HepG2 (cell line): ENCODE measurements at regions not wholly inside any gene's neighbourhood (a gene's known extent, or its start where the extent isn't known, plus 50 kb on each side); places are given as distances from the start of the nearest gene placed in this dataset.

Experiments used
- CREM ChIP-seq, 2 experiments: sonication (generic) in 1 of 2; formaldehyde crosslinking in 1 of 2; IDR thresholded peaks; 2 replicates each; pipeline versions ENCODE4 v1.4.0 to v1.6.1; 2016 to 2020; ENCODE audit warnings: antibody characterized with exemption in 1 of 2, mild to moderate bottlenecking in 1 of 2, missing genetic modification reagents in 1 of 2
- E2F5 ChIP-seq: sonication (generic); formaldehyde crosslinking; conservative IDR thresholded peaks from 2 replicates; pipeline ENCODE4 v1.4.0; 2020; ENCODE audit warnings: missing genetic modification reagents
- FOXK2 ChIP-seq: fragments of 450-650 bp; IDR thresholded peaks from 2 replicates; pipeline ENCODE4 v1.6.1; 2016
- HNRNPH1 ChIP-seq: fragments of 200-400 bp; formaldehyde crosslinking; optimal IDR thresholded peaks from 2 replicates; pipeline ENCODE3; 2017; ENCODE audit warnings: mild to moderate bottlenecking, low read depth, low read length
- NFIC ChIP-seq: IDR thresholded peaks from 2 replicates; pipeline ENCODE4 v1.6.1; 2012; ENCODE audit warnings: mild to moderate bottlenecking, low read length, inconsistent platforms
- PHB2 ChIP-seq: fragments of 450-650 bp; IDR thresholded peaks from 2 replicates; pipeline ENCODE4 v1.6.1; 2018; ENCODE audit not compliant: partially characterized antibody
- PRPF4 ChIP-seq: fragments of 200-400 bp; formaldehyde crosslinking; IDR thresholded peaks from 2 replicates; pipeline ENCODE4 v1.6.1; 2016; ENCODE audit warnings: low read length, low read depth; ENCODE audit not compliant: poor library complexity, severe bottlenecking
- ZUFSP ChIP-seq: sonication (generic); formaldehyde crosslinking; IDR thresholded peaks from 2 replicates; pipeline ENCODE4 v1.9.0; 2021; ENCODE audit warnings: missing genetic modification reagents, mild to moderate bottlenecking, borderline replicate concordance
- TF ChIP-seq, protein P1 (sequence below), 2 experiments: IDR thresholded peaks; 2 replicates each; pipeline ENCODE4 v1.6.1; 2011 to 2012; ENCODE audit warnings: low read length in 2 of 2, borderline replicate concordance in 1 of 2, low read depth in 1 of 2, mild to moderate bottlenecking in 1 of 2, moderate library complexity in 1 of 2

DNA sequence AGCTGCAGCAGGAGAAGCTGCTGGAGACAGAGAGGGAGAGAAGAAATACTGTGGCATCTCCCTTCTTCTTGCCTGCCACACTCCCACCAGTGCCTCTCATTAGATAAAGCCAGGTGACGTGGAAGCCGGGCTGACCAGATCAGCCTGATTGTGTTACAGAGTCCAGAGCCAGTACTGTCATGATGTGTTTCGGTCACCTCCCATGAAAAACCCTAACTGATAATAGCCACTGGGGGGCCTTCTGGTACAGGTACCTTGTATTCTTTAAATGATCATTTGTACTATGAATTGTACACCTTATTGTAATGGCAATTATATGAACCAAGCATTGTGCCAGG, 125.8 kb upstream of the TMEM108 start:
- TF ChIP-seq ZUFSP (CRISPR knock-in tag) = no peak
- TF ChIP-seq NFIC = no peak
- TF ChIP-seq PHB2 = no peak
- no peak for TF ChIP-seq PRPF4
- no peak for TF ChIP-seq HNRNPH1
- TF ChIP-seq CREM (IDR thresholded peaks at IDR 0.05) = no peak
- no peak for TF ChIP-seq CREM (CRISPR knock-in tag; IDR thresholded peaks at IDR 0.05)
- TF ChIP-seq FOXK2 = no peak
- TF ChIP-seq E2F5 (CRISPR knock-in tag) = no peak
- TF ChIP-seq, protein P1, sequence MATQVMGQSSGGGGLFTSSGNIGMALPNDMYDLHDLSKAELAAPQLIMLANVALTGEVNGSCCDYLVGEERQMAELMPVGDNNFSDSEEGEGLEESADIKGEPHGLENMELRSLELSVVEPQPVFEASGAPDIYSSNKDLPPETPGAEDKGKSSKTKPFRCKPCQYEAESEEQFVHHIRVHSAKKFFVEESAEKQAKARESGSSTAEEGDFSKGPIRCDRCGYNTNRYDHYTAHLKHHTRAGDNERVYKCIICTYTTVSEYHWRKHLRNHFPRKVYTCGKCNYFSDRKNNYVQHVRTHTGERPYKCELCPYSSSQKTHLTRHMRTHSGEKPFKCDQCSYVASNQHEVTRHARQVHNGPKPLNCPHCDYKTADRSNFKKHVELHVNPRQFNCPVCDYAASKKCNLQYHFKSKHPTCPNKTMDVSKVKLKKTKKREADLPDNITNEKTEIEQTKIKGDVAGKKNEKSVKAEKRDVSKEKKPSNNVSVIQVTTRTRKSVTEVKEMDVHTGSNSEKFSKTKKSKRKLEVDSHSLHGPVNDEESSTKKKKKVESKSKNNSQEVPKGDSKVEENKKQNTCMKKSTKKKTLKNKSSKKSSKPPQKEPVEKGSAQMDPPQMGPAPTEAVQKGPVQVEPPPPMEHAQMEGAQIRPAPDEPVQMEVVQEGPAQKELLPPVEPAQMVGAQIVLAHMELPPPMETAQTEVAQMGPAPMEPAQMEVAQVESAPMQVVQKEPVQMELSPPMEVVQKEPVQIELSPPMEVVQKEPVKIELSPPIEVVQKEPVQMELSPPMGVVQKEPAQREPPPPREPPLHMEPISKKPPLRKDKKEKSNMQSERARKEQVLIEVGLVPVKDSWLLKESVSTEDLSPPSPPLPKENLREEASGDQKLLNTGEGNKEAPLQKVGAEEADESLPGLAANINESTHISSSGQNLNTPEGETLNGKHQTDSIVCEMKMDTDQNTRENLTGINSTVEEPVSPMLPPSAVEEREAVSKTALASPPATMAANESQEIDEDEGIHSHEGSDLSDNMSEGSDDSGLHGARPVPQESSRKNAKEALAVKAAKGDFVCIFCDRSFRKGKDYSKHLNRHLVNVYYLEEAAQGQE (IDR thresholded peaks at IDR 0.05; ENCODE audit: borderline replicate concordance in 1 of 2, low read depth in 1 of 2, low read length in 2 of 2) = no peak
